ENCODE measurements at regions not wholly inside any gene's neighbourhood (a gene's known extent, or its start where the extent isn't known, plus 50 kb on each side); places are given as distances from the start of the nearest gene placed in this dataset.

- TF ChIP-seq CTCF (IDR thresholded peaks at IDR 0.05) = no peak
- no peak for TF ChIP-seq POLR2A (IDR thresholded peaks at IDR 0.05)
- TF ChIP-seq POLR2AphosphoS5 (IDR thresholded peaks at IDR 0.05) = no peak
Observed at GRCh38 chr2:77939370-77939769, 417.2 kb upstream of the LRRTM4 start.

Measured in sigmoid colon (tissue), 4 donors.